Ovary (tissue), 7 donors: ENCODE measurements at regions not wholly inside any gene's neighbourhood (a gene's known extent, or its start where the extent isn't known, plus 50 kb on each side); places are given as distances from the start of the nearest gene placed in this dataset.

Source experiments
- DNase-seq, 5 donors: peaks; one replicate each; pipeline ENCODE4 v3.0.0-alpha.2; 2019 to 2020
- H3K27ac ChIP-seq, 2 donors: fragments of 200-600 bp; one replicate each; pipeline versions ENCODE4 v1.5.1 to v1.8.0; 2019 to 2022
- H3K27me3 ChIP-seq: fragments of 200-600 bp; one replicate; pipeline ENCODE4 v1.8.0; 2022
- H3K36me3 ChIP-seq: fragments of 200-600 bp; sonication (generic); one replicate; pipeline ENCODE4 v1.5.1; 2019
- H3K4me1 ChIP-seq: one replicate; pipeline ENCODE4 v1.8.1; 2013; ENCODE audit warnings: mild to moderate bottlenecking, moderate library complexity; ENCODE audit not compliant: insufficient read depth
- H3K4me3 ChIP-seq: fragments of 200-600 bp; sonication (generic); one replicate; pipeline ENCODE4 v1.5.1; 2017
- H3K9me3 ChIP-seq, 2 donors: fragments of 200-600 bp in 1 of 2; sonication (generic) in 1 of 2; one replicate each; pipeline versions ENCODE4 v1.5.1 to v1.8.1; 2013 to 2019; ENCODE audit warnings: mild to moderate bottlenecking in 1 of 2, moderate library complexity in 1 of 2
- EP300 ChIP-seq: sonication (generic); formaldehyde crosslinking; IDR thresholded peaks from one replicate; pipeline ENCODE4 v1.6.1; 2017; ENCODE audit warnings: antibody characterized with exemption
- POLR2A ChIP-seq: fragments of 450-650 bp; IDR thresholded peaks from one replicate; pipeline ENCODE4 v1.6.1; 2017; ENCODE audit warnings: antibody characterized with exemption, mild to moderate bottlenecking, moderate library complexity
- WGBS, 3 donors: extraction: QIAGEN DNeasy Blood & Tissue Kit in 1 of 3; methylation state at CpG; one replicate each; pipeline versions ENCODE4 v1.1.5 to v1.1.7; 2013 to 2017; 5-methylcytosine and 5-hydroxymethylcytosine counted together
- intact Hi-C, 4 donors: fragments of 100-400 bp; cut with DNase I; formaldehyde crosslinking; loops; one replicate each; pipeline versions ENCODE4 v1.11.0 to v1.15.1; 2022 to 2023
- TF ChIP-seq, protein P1 (sequence below), 3 donors: fragments of 450-650 bp in 2 of 3; fragments of 200-600 bp in 1 of 3; IDR thresholded peaks; one replicate each; pipeline versions ENCODE4 v1.5.1 to v1.8.0; 2016 to 2022; ENCODE audit warnings: antibody characterized with exemption in 3 of 3, mild to moderate bottlenecking in 1 of 3
- donor health status: DM: no; HTN: no; CAD: no; lungs with moderate emphysema.
- donor health status: DM: no; HTN: no; CAD: no.
- donor health status: Bipolar disorder and iron deficiency.
- donor health status: DM: no; HTN: no; CAD: no.
- donor health status: DM: yes; HTN: yes; CAD: no.

- Histone ChIP-seq H3K27me3 (no peaks in the 10 kb centered on the region), H3K27ac (no peak overlapping the region), H3K36me3 (no peaks in the 10 kb centered on the region), H3K9me3 (no peaks in the 10 kb centered on the region), H3K4me3 (no peak overlapping the region), H3K4me1 (no peaks in the 10 kb centered on the region)
- DNase-seq = no peak
- TF ChIP-seq EP300 (no peak), POLR2A (no peak)
- TF ChIP-seq, protein P1, sequence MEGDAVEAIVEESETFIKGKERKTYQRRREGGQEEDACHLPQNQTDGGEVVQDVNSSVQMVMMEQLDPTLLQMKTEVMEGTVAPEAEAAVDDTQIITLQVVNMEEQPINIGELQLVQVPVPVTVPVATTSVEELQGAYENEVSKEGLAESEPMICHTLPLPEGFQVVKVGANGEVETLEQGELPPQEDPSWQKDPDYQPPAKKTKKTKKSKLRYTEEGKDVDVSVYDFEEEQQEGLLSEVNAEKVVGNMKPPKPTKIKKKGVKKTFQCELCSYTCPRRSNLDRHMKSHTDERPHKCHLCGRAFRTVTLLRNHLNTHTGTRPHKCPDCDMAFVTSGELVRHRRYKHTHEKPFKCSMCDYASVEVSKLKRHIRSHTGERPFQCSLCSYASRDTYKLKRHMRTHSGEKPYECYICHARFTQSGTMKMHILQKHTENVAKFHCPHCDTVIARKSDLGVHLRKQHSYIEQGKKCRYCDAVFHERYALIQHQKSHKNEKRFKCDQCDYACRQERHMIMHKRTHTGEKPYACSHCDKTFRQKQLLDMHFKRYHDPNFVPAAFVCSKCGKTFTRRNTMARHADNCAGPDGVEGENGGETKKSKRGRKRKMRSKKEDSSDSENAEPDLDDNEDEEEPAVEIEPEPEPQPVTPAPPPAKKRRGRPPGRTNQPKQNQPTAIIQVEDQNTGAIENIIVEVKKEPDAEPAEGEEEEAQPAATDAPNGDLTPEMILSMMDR (IDR thresholded peaks at IDR 0.05) = no peak
- WGBS, 3 donors = 56 to 62% (median 59%) methylated on average over 7 of the region's 7 CpGs
- intact Hi-C loops = no loop called here
These were observed 83.2 kb upstream of the LEP start for GRCh38 chr7:128157906-128158305.

DNA sequence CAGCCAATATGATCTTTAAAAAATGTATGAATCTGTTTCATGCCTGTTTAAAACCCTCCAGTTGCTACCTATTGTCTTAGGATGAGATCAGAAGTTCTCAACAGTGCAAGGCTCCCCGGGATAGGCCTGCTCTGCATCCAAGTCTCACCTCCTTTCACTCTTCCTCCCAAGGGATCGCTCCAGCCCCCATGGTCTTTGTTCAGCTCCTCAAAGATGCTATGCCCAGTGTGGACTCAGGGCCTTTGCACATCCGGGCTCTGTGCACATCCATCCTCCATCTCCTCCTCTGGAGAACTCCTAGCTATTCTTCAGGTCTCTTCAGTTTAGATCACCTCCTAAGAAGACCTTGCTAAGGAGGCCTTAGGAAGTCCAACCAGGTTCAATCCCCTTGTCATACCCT, 82.7 kb upstream of the LEP start:
- H3K27ac ChIP-seq = no peak overlapping the region
- H3K4me3 ChIP-seq = no peak overlapping the region
- H3K9me3 ChIP-seq = no peaks in the 10 kb centered on the region
- no peak for DNase-seq
- H3K36me3 ChIP-seq = no peaks in the 10 kb centered on the region
- intact Hi-C loops = no loop called here
- no peaks in the 10 kb centered on the region for H3K4me1 ChIP-seq
- H3K27me3 ChIP-seq = no peaks in the 10 kb centered on the region
- 88 to 90% (median 88%) methylated on average over 3 of the region's 3 CpGs for WGBS, 3 donors
- TF ChIP-seq, protein P1 (IDR thresholded peaks at IDR 0.05) = no peak
- no peak for TF ChIP-seq EP300
- TF ChIP-seq POLR2A = no peak

DNA sequence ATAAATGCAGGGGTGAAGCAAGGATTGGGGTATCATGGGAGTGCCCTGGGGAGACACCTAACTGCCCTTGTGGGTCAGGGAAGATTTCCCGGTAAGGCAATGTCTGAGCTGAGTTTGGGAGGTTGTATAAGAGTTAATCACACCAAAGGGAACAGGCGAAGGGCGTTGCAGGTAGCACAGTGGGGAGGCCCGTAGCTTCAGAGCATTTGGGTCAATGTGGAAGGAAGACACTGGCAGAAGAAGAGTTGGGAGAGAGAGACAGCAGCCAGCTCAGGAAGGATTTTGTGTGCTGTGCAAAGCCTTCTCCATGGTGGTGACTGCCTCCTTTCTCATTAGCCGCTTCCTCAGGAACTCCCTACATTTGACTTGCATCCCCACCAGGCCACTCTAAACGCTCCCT, 80.8 kb upstream of the LEP start:
- 63 to 72% (median 65%) methylated on average over 6 of the region's 6 CpGs for WGBS, 3 donors
- no peak for DNase-seq
- Histone ChIP-seq H3K4me3 (no peak overlapping the region), H3K36me3 (no peaks in the 10 kb centered on the region), H3K4me1 (no peaks in the 10 kb centered on the region), H3K27ac (no peak overlapping the region), H3K27me3 (no peaks in the 10 kb centered on the region), H3K9me3 (no peaks in the 10 kb centered on the region)
- TF ChIP-seq, protein P1 (IDR thresholded peaks at IDR 0.05) = no peak
- TF ChIP-seq POLR2A (no peak), EP300 (no peak)
- intact Hi-C loops = no loop called here

- Histone ChIP-seq H3K27ac (no peak overlapping the region), H3K27me3 (no peaks in the 10 kb centered on the region), H3K4me1 (peaks cover 3% of the 10 kb centered on the region), H3K4me3 (no peak overlapping the region), H3K36me3 (no peaks in the 10 kb centered on the region), H3K9me3 (no peaks in the 10 kb centered on the region)
- TF ChIP-seq, protein P1 (IDR thresholded peaks at IDR 0.05) = no peak
- TF ChIP-seq POLR2A = no peak
- TF ChIP-seq EP300 = no peak
- 88 to 89% (median 89%) methylated on average over 7 of the region's 7 CpGs for WGBS, 3 donors
- intact Hi-C loops = no loop called here
- DNase-seq = no peak
These were observed 79.5 kb upstream of the LEP start for GRCh38 chr7:128161466-128162125.
